ENCODE measurements at regions not wholly inside any gene's neighbourhood (a gene's known extent, or its start where the extent isn't known, plus 50 kb on each side); places are given as distances from the start of the nearest gene placed in this dataset.

DNA sequence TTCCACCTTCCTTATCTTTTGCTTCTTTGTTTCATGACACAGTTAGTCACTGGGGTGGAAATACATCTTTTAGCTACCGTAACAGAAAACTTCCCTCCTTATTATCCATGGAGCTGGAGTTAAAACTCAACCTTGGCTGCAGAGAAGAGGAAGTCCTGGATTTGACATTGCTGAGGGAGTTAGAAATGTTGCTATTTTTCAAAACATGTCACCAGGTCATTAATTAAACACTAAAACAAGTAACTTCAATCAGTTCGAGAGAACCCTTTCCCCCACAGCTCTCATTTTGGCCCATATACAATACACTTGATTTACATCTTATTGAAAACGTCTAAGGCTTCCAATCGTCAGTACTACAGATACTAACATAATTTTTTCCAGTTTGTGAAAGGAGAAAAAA is 237.9 kb upstream of the CD180 start:
- no peak overlapping the region for H3K4me3 Mint-ChIP-seq
- Histone ChIP-seq H3K27me3 (ENCODE audit: control insufficient read depth in 2 of 2, insufficient read depth in 2 of 2, low read length in 2 of 2) (no peaks in the 10 kb centered on the region), H3K9me3 (ENCODE audit: control insufficient read depth in 2 of 3, low read length in 3 of 3) (no peaks in the 10 kb centered on the region), H3K4me3 (ENCODE audit: low read length) (no peak overlapping the region), H3K4me1 (ENCODE audit: control insufficient read depth in 2 of 2, insufficient read depth in 2 of 2, low read length in 2 of 2) (no peaks in the 10 kb centered on the region), H3K36me3 (ENCODE audit: control insufficient read depth in 2 of 3, insufficient read depth in 3 of 3, low read length in 3 of 3) (no peaks in the 10 kb centered on the region), H3K27ac (ENCODE audit: low read depth, low read length) (no peak overlapping the region)
- H3K36me3 Mint-ChIP-seq, result peaks cover 0 to 3% (median 0%) of the 10 kb centered on the region in 5 donors
- peak overlapping the region in 1 of 9 donors; percentile 16 for H3K27ac Mint-ChIP-seq
- H3K27me3 Mint-ChIP-seq, result peaks cover 0 to 2% (median 0%) of the 10 kb centered on the region in 5 donors
- H3K4me1 Mint-ChIP-seq, result peaks cover 0 to 6% (median 0%) of the 10 kb centered on the region in 7 donors
- CTCF ChIA-PET, result no interaction called here
- no peak for DNase-seq
- intact Hi-C loops (cut with micrococcal nuclease), result no loop called here
- peaks cover 0 to 4% (median 0%) of the 10 kb centered on the region in 11 donors for H3K9me3 Mint-ChIP-seq
- no peak for ATAC-seq
- POLR2A ChIA-PET, result no interaction called here

DNA sequence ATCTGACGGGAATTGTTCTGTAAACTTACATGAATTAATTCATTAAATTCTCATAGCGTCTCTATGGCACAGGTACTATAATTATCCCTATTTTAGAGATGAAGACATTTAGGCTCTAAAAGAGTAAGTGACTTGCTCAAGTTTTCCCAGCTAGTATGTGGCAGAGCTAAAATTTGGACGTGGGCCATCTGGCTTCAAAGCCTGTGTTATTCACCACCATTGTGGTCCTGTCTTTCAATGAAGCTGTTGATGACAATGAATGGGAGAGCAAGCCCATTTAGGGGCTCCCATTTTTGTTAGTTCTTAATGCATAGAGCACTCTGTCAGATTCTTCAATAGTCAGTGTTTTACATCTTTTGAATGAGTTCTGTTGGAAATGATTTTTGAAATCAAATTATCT is 236.0 kb upstream of the CD180 start:
- Histone ChIP-seq H3K9me3 (ENCODE audit: control insufficient read depth in 2 of 3, low read length in 3 of 3) (no peaks in the 10 kb centered on the region), H3K4me3 (ENCODE audit: low read length) (no peak overlapping the region), H3K27ac (ENCODE audit: low read depth, low read length) (no peak overlapping the region), H3K36me3 (ENCODE audit: control insufficient read depth in 2 of 3, insufficient read depth in 3 of 3, low read length in 3 of 3) (no peaks in the 10 kb centered on the region), H3K27me3 (ENCODE audit: control insufficient read depth in 2 of 2, insufficient read depth in 2 of 2, low read length in 2 of 2) (no peaks in the 10 kb centered on the region), H3K4me1 (ENCODE audit: control insufficient read depth in 2 of 2, insufficient read depth in 2 of 2, low read length in 2 of 2) (no peaks in the 10 kb centered on the region)
- no peak for DNase-seq
- Mint-ChIP-seq H3K27ac (no peak overlapping the region), H3K4me3 (no peak overlapping the region), H3K9me3 (peaks cover 0 to 3% (median 0%) of the 10 kb centered on the region in 11 donors), H3K36me3 (peaks cover 0 to 3% (median 0%) of the 10 kb centered on the region in 5 donors), H3K4me1 (peaks cover 0 to 3% (median 0%) of the 10 kb centered on the region in 7 donors), H3K27me3 (peaks cover 0 to 2% (median 0%) of the 10 kb centered on the region in 5 donors)
- intact Hi-C loops (cut with micrococcal nuclease), result no loop called here
- no peak for ATAC-seq
- ChIA-PET POLR2A (no interaction called here), CTCF (no interaction called here)

DNA sequence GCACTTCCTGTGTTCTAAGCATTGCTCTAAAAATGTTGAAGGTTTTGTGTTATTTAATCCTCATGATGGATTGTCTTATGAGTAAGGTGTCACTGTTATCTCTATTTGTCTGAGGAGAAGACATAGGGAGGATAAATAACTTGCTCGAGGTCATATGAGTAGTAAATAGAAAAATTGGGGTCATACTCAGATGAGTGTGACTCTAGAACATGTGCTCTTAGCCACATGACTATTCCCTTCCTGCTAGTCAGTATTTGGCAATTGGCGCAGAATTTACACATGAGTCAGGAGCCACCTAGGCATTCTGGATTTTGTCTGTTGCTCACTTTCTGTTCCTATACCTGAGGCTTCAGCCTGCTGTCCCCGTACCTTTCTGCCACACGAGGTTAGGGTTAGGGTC is 234.6 kb upstream of the CD180 start:
- intact Hi-C loops (cut with micrococcal nuclease), result no loop called here
- no peak overlapping the region for H3K27ac Mint-ChIP-seq
- Histone ChIP-seq H3K4me3 (ENCODE audit: low read length) (no peak overlapping the region), H3K9me3 (ENCODE audit: control insufficient read depth in 2 of 3, low read length in 3 of 3) (no peaks in the 10 kb centered on the region), H3K4me1 (ENCODE audit: control insufficient read depth in 2 of 2, insufficient read depth in 2 of 2, low read length in 2 of 2) (no peaks in the 10 kb centered on the region), H3K27me3 (ENCODE audit: control insufficient read depth in 2 of 2, insufficient read depth in 2 of 2, low read length in 2 of 2) (no peaks in the 10 kb centered on the region), H3K27ac (ENCODE audit: low read depth, low read length) (no peak overlapping the region), H3K36me3 (ENCODE audit: control insufficient read depth in 2 of 3, insufficient read depth in 3 of 3, low read length in 3 of 3) (no peaks in the 10 kb centered on the region)
- H3K36me3 Mint-ChIP-seq, result peaks cover 0 to 3% (median 0%) of the 10 kb centered on the region in 5 donors
- ChIA-PET CTCF (no interaction called here), POLR2A (interaction anchor here (0.6 kb wide), 1 partner anchor 1582 kb away, joined by 3 read pairs; no protein-coding TSS in a partner anchor)
- H3K4me1 Mint-ChIP-seq, result peaks cover 0 to 6% (median 0%) of the 10 kb centered on the region in 7 donors
- H3K9me3 Mint-ChIP-seq, result peaks cover 0 to 5% (median 0%) of the 10 kb centered on the region in 11 donors
- no peak overlapping the region for H3K4me3 Mint-ChIP-seq
- H3K27me3 Mint-ChIP-seq, result peaks cover 0 to 2% (median 0%) of the 10 kb centered on the region in 5 donors
- ATAC-seq (no peak), DNase-seq (no peak)

GRCh38 chr5:67427850-67428298 is 231.3 kb upstream of the CD180 start:
- H3K36me3 Mint-ChIP-seq, result no peaks in the 10 kb centered on the region
- Histone ChIP-seq H3K4me1 (ENCODE audit: control insufficient read depth in 2 of 2, insufficient read depth in 2 of 2, low read length in 2 of 2) (no peaks in the 10 kb centered on the region), H3K27ac (ENCODE audit: low read depth, low read length) (no peak overlapping the region), H3K9me3 (ENCODE audit: control insufficient read depth in 2 of 3, low read length in 3 of 3) (no peaks in the 10 kb centered on the region), H3K36me3 (ENCODE audit: control insufficient read depth in 2 of 3, insufficient read depth in 3 of 3, low read length in 3 of 3) (no peaks in the 10 kb centered on the region), H3K4me3 (ENCODE audit: low read length) (no peak overlapping the region), H3K27me3 (ENCODE audit: control insufficient read depth in 2 of 2, insufficient read depth in 2 of 2, low read length in 2 of 2) (no peaks in the 10 kb centered on the region)
- CTCF ChIA-PET, result no interaction called here
- intact Hi-C loops (cut with micrococcal nuclease), result no loop called here
- ATAC-seq (no peak), DNase-seq (no peak)
- POLR2A ChIA-PET, result no interaction called here
- no peak overlapping the region for H3K27ac Mint-ChIP-seq
- peaks cover 0 to 6% (median 0%) of the 10 kb centered on the region in 7 donors for H3K4me1 Mint-ChIP-seq
- no peaks in the 10 kb centered on the region for H3K27me3 Mint-ChIP-seq
- H3K4me3 Mint-ChIP-seq, result no peak overlapping the region
- peaks cover 0 to 2% (median 0%) of the 10 kb centered on the region in 11 donors for H3K9me3 Mint-ChIP-seq

DNA sequence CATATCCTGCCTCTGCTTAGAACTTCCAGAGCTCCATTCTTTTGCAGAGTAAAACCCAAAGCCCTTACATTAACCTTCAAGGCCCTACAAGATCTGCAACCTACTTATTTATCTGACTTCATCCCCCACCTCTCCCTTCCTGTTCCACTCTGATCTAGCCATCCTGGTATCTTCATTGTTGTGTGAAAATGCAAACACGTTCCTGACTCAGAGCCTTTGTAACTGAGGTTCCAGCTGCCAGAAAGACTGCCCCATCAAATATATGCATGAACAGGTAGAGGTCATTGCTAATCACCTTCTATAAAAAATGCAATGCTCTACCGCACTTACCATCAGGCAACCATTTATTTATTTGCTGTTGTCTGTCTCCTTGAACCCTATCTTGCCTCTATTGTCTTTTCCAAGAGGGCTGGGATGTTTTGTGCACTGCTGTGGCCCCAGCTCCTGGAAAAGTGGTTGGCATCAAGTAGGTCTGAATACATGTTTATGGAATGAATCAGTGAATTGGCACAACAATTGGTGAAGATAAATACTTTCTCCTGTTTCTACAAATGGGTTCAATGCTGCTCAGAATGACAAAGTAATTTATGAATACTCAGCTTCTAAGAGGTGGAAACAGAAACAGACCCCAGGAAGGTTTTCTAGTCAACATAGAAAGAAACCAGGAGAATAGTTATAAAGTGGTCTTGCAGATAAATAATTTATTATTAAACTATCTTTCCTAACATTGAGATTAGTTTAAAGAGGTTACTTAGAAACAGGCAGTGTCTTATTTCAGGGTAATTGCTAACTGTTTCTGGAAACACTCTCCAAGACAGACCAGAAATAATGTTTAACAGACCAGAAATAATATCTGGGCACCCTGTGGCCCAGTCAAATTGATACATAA is 230.6 kb upstream of the CD180 start:
- DNase-seq (no peak), ATAC-seq (no peak)
- Histone ChIP-seq H3K9me3 (ENCODE audit: control insufficient read depth in 2 of 3, low read length in 3 of 3) (no peaks in the 10 kb centered on the region), H3K36me3 (ENCODE audit: control insufficient read depth in 2 of 3, insufficient read depth in 3 of 3, low read length in 3 of 3) (no peaks in the 10 kb centered on the region), H3K27ac (ENCODE audit: low read depth, low read length) (no peak overlapping the region), H3K27me3 (ENCODE audit: control insufficient read depth in 2 of 2, insufficient read depth in 2 of 2, low read length in 2 of 2) (no peaks in the 10 kb centered on the region), H3K4me1 (ENCODE audit: control insufficient read depth in 2 of 2, insufficient read depth in 2 of 2, low read length in 2 of 2) (no peaks in the 10 kb centered on the region), H3K4me3 (ENCODE audit: low read length) (no peak overlapping the region)
- H3K4me3 Mint-ChIP-seq, result no peak overlapping the region
- ChIA-PET CTCF (no interaction called here), POLR2A (no interaction called here)
- intact Hi-C loops (cut with micrococcal nuclease), result no loop called here
- H3K9me3 Mint-ChIP-seq, result peaks cover 0 to 3% (median under 1%) of the 10 kb centered on the region in 11 donors
- H3K4me1 Mint-ChIP-seq, result peaks cover 0 to 6% (median 0%) of the 10 kb centered on the region in 7 donors
- no peak overlapping the region for H3K27ac Mint-ChIP-seq
- no peaks in the 10 kb centered on the region for H3K27me3 Mint-ChIP-seq
- peaks cover 0 to 3% (median 3%) of the 10 kb centered on the region in 5 donors for H3K36me3 Mint-ChIP-seq

GRCh38 chr5:67425514-67425913 is 228.9 kb upstream of the CD180 start:
- no peak for ATAC-seq
- Mint-ChIP-seq H3K27me3 (no peaks in the 10 kb centered on the region), H3K9me3 (peaks cover 0 to 11% (median 3%) of the 10 kb centered on the region in 11 donors), H3K27ac (no peak overlapping the region), H3K4me3 (no peak overlapping the region), H3K4me1 (peaks cover 0 to 7% (median 0%) of the 10 kb centered on the region in 7 donors), H3K36me3 (peaks cover 0 to 9% (median 6%) of the 10 kb centered on the region in 5 donors)
- ChIA-PET POLR2A (no interaction called here), CTCF (interaction anchor here (0.7 kb wide), 1 partner anchor 173 kb away, joined by 6 read pairs; no protein-coding TSS in a partner anchor)
- DNase-seq, result no peak
- no peak overlapping the region for H3K27ac ChIP-seq (ENCODE audit: low read depth, low read length)
- no peaks in the 10 kb centered on the region for H3K9me3 ChIP-seq (ENCODE audit: control insufficient read depth in 2 of 3, low read length in 3 of 3)
- H3K4me1 ChIP-seq (ENCODE audit: control insufficient read depth in 2 of 2, insufficient read depth in 2 of 2, low read length in 2 of 2), result no peaks in the 10 kb centered on the region
- H3K36me3 ChIP-seq (ENCODE audit: control insufficient read depth in 2 of 3, insufficient read depth in 3 of 3, low read length in 3 of 3), result no peaks in the 10 kb centered on the region
- no peak overlapping the region for H3K4me3 ChIP-seq (ENCODE audit: low read length)
- no peaks in the 10 kb centered on the region for H3K27me3 ChIP-seq (ENCODE audit: control insufficient read depth in 2 of 2, insufficient read depth in 2 of 2, low read length in 2 of 2)
- intact Hi-C loops (cut with micrococcal nuclease), result no loop called here
